BLaER1 (cell line): ENCODE measurements at regions not wholly inside any gene's neighbourhood (a gene's known extent, or its start where the extent isn't known, plus 50 kb on each side); places are given as distances from the start of the nearest gene placed in this dataset.
A peak's percentile ranks its signal among the peaks of the same experiment; 100 is the strongest.

ENCODE experiments used
- H3K27ac ChIP-seq: shearing (Covaris generic); formaldehyde crosslinking; 2 replicates; pipeline ENCODE4 v1.8.1; 2022
- H3K27me3 ChIP-seq: shearing (Covaris generic); formaldehyde crosslinking; 2 replicates; pipeline ENCODE4 v1.8.1; 2022
- H3K36me3 ChIP-seq: shearing (Covaris generic); formaldehyde crosslinking; 2 replicates; pipeline ENCODE4 v1.8.1; 2022
- H3K4me1 ChIP-seq: shearing (Covaris generic); formaldehyde crosslinking; 2 replicates; pipeline ENCODE4 v1.8.1; 2022
- H3K4me2 ChIP-seq: shearing (Covaris generic); formaldehyde crosslinking; 2 replicates; pipeline ENCODE4 v1.8.1; 2022
- H3K4me3 ChIP-seq: shearing (Covaris generic); formaldehyde crosslinking; 2 replicates; pipeline ENCODE4 v1.8.1; 2022
- H3K9ac ChIP-seq: shearing (Covaris generic); formaldehyde crosslinking; 2 replicates; pipeline ENCODE4 v1.8.1; 2022
- H3K9me3 ChIP-seq: shearing (Covaris generic); formaldehyde crosslinking; 2 replicates; pipeline ENCODE4 v1.8.1; 2022
- H4K20me1 ChIP-seq: shearing (Covaris generic); formaldehyde crosslinking; 2 replicates; pipeline ENCODE4 v1.8.1; 2022
- Cebpa-rat ChIP-seq: shearing (Covaris generic); IDR thresholded peaks from 2 replicates; pipeline ENCODE4 v1.8.1; 2022

- Histone ChIP-seq H3K27me3 (peaks cover 69% of the 10 kb centered on the region), H4K20me1 (no peaks in the 10 kb centered on the region), H3K36me3 (no peaks in the 10 kb centered on the region), H3K4me2 (no peak overlapping the region), H3K4me1 (peaks cover 16% of the 10 kb centered on the region), H3K9me3 (no peaks in the 10 kb centered on the region), H3K9ac (no peak overlapping the region), H3K27ac (no peak overlapping the region), H3K4me3 (no peak overlapping the region)
- TF ChIP-seq Cebpa-rat, result no peak
Measured at GRCh38 chrX:11836284-11836683, 78.2 kb downstream of the MSL3 start.

- Histone ChIP-seq H4K20me1 (no peaks in the 10 kb centered on the region), H3K4me2 (peak overlapping the region; percentile 21; the same call in 1 of the 2 replicates)
Measured at GRCh38 chrX:11837437-11837836, 79.4 kb downstream of the MSL3 start.

GRCh38 chrX:11864171-11864570 lies 106.1 kb downstream of the MSL3 start:
- H3K4me1 ChIP-seq, result no peaks in the 10 kb centered on the region
- H3K4me2 ChIP-seq, result no peak overlapping the region
- TF ChIP-seq Cebpa-rat, result no peak
- peaks cover 61% of the 10 kb centered on the region for H3K27me3 ChIP-seq
- no peak overlapping the region for H3K9ac ChIP-seq
- H3K27ac ChIP-seq, result no peak overlapping the region
- no peaks in the 10 kb centered on the region for H4K20me1 ChIP-seq
- H3K4me3 ChIP-seq, result no peak overlapping the region
- no peaks in the 10 kb centered on the region for H3K36me3 ChIP-seq
- no peaks in the 10 kb centered on the region for H3K9me3 ChIP-seq

More at GRCh38 chrX:11837437-11837836, 79.4 kb downstream of the MSL3 start:
- Histone ChIP-seq H3K9me3 (no peaks in the 10 kb centered on the region), H3K9ac (no peak overlapping the region), H3K27ac (no peak overlapping the region), H3K4me1 (peaks cover 16% of the 10 kb centered on the region), H3K4me3 (no peak overlapping the region), H3K36me3 (no peaks in the 10 kb centered on the region), H3K27me3 (peaks cover 57% of the 10 kb centered on the region)
- TF ChIP-seq Cebpa-rat, result no peak

- H3K27ac ChIP-seq, result no peak overlapping the region; the same call in 1 of the 2 replicates
- peaks cover 15% of the 10 kb centered on the region for H3K4me1 ChIP-seq
- no peaks in the 10 kb centered on the region for H3K36me3 ChIP-seq
- H4K20me1 ChIP-seq, result no peaks in the 10 kb centered on the region
- no peak overlapping the region for H3K4me3 ChIP-seq
- TF ChIP-seq Cebpa-rat, result no peak
- H3K9me3 ChIP-seq, result no peaks in the 10 kb centered on the region
- no peak overlapping the region for H3K4me2 ChIP-seq
- no peak overlapping the region for H3K9ac ChIP-seq
- H3K27me3 ChIP-seq, result peaks cover 61% of the 10 kb centered on the region
Measured at GRCh38 chrX:11867610-11868345, 109.7 kb downstream of the MSL3 start.

- Histone ChIP-seq H3K36me3 (no peaks in the 10 kb centered on the region), H3K4me3 (no peak overlapping the region), H4K20me1 (no peaks in the 10 kb centered on the region), H3K4me1 (peaks cover 15% of the 10 kb centered on the region), H3K9me3 (no peaks in the 10 kb centered on the region), H3K27ac (no peak overlapping the region), H3K27me3 (peaks cover 59% of the 10 kb centered on the region), H3K9ac (no peak overlapping the region), H3K4me2 (peak overlapping the region; percentile 41)
- TF ChIP-seq Cebpa-rat, result no peak
Measured at GRCh38 chrX:11870789-11871188, 112.8 kb downstream of the MSL3 start.

GRCh38 chrX:11881485-11882170 lies 123.6 kb downstream of the MSL3 start:
- H3K27ac ChIP-seq, result no peak overlapping the region
- peaks cover 90% of the 10 kb centered on the region for H3K27me3 ChIP-seq
- no peak for TF ChIP-seq Cebpa-rat
- no peaks in the 10 kb centered on the region for H3K36me3 ChIP-seq
- H3K9ac ChIP-seq, result no peak overlapping the region
- no peaks in the 10 kb centered on the region for H3K4me1 ChIP-seq
- no peak overlapping the region for H3K4me2 ChIP-seq
- no peaks in the 10 kb centered on the region for H3K9me3 ChIP-seq
- H3K4me3 ChIP-seq, result no peak overlapping the region
- no peaks in the 10 kb centered on the region for H4K20me1 ChIP-seq

- no peaks in the 10 kb centered on the region for H4K20me1 ChIP-seq
- H3K36me3 ChIP-seq, result no peaks in the 10 kb centered on the region
- H3K27me3 ChIP-seq, result peaks cover 84% of the 10 kb centered on the region
- H3K27ac ChIP-seq, result no peak overlapping the region
- H3K4me1 ChIP-seq, result peaks cover 8% of the 10 kb centered on the region; the same call in 1 of the 2 replicates
- H3K4me3 ChIP-seq, result no peak overlapping the region
- no peak overlapping the region for H3K4me2 ChIP-seq
- no peak for TF ChIP-seq Cebpa-rat
- H3K9ac ChIP-seq, result no peak overlapping the region
- no peaks in the 10 kb centered on the region for H3K9me3 ChIP-seq
Measured at GRCh38 chrX:11886745-11887144, 128.7 kb downstream of the MSL3 start.

GRCh38 chrX:11887175-11887574 lies 129.1 kb downstream of the MSL3 start:
- no peak for TF ChIP-seq Cebpa-rat
- Histone ChIP-seq H3K4me2 (no peak overlapping the region), H3K36me3 (no peaks in the 10 kb centered on the region), H3K27me3 (peaks cover 83% of the 10 kb centered on the region), H3K4me1 (peaks cover 8% of the 10 kb centered on the region; the same call in 1 of the 2 replicates), H3K9me3 (no peaks in the 10 kb centered on the region), H3K9ac (no peak overlapping the region), H4K20me1 (no peaks in the 10 kb centered on the region), H3K4me3 (no peak overlapping the region), H3K27ac (no peak overlapping the region)

GRCh38 chrX:11888421-11888820 lies 130.4 kb downstream of the MSL3 start:
- Histone ChIP-seq H3K4me2 (no peak overlapping the region), H3K9me3 (no peaks in the 10 kb centered on the region), H3K4me1 (peaks cover 8% of the 10 kb centered on the region; the same call in 1 of the 2 replicates), H3K9ac (no peak overlapping the region), H3K4me3 (no peak overlapping the region), H3K27ac (no peak overlapping the region), H3K36me3 (no peaks in the 10 kb centered on the region), H4K20me1 (no peaks in the 10 kb centered on the region), H3K27me3 (peaks cover 82% of the 10 kb centered on the region)
- TF ChIP-seq Cebpa-rat, result no peak

GRCh38 chrX:11889791-11890190 lies 131.8 kb downstream of the MSL3 start:
- TF ChIP-seq Cebpa-rat, result no peak
- Histone ChIP-seq H4K20me1 (no peaks in the 10 kb centered on the region), H3K4me1 (peaks cover 8% of the 10 kb centered on the region; the same call in 1 of the 2 replicates), H3K36me3 (no peaks in the 10 kb centered on the region), H3K4me2 (no peak overlapping the region), H3K9me3 (no peaks in the 10 kb centered on the region), H3K27ac (no peak overlapping the region), H3K27me3 (peaks cover 85% of the 10 kb centered on the region), H3K9ac (no peak overlapping the region), H3K4me3 (no peak overlapping the region)
